NCI-H748 treated with DMSO at 0.1 percent for 48 hours (cell line): ENCODE measurements at regions not wholly inside any gene's neighbourhood (a gene's known extent, or its start where the extent isn't known, plus 50 kb on each side); places are given as distances from the start of the nearest gene placed in this dataset.
A peak's percentile ranks its signal among the peaks of the same experiment; 100 is the strongest.

Experiments
- DNase-seq: peaks from one replicate; lab custom pipeline; 2025; lab: John Stamatoyannopoulos, UW

DNA sequence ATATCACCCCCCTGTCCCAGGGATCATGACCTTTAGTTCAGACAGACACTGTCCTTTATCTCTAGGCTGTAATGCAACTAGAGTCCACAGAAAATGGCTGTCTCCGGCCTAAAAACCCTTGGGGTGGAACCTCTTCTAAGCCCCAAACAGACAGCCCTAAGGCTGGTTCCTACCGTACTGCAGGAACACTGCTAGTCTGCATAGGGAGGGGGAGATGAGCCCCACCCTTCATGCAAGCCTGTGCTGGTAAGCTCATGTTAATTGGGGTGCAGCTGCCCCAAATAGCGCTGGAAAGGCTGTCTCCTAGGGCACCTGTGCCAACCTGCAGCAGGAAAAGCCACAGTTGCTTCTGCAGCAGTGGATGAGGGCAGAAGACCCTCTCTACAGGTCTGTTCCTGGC, 252.1 kb upstream of the MDFIC2 start:
- DNase-seq, result no peak

DNA sequence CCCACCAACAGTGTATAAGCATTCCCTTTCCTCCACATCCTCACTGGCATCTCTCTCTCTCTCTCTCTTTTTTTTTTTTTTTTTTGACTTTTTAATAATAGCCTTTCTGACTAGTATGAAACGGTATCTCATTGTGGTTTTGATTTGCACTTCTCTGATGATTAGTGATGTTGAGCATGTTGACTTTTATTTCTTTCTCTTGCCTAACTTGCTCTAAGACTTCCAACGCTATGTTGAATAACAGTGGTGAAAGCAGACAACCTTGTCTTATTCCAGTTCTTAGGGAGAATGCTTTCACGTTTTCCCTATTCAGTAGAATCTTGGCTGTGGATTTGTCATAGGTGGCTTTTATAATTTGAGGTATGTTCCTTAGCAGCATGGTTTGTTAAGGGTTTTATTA, 249.4 kb upstream of the MDFIC2 start:
- no peak for DNase-seq

DNA sequence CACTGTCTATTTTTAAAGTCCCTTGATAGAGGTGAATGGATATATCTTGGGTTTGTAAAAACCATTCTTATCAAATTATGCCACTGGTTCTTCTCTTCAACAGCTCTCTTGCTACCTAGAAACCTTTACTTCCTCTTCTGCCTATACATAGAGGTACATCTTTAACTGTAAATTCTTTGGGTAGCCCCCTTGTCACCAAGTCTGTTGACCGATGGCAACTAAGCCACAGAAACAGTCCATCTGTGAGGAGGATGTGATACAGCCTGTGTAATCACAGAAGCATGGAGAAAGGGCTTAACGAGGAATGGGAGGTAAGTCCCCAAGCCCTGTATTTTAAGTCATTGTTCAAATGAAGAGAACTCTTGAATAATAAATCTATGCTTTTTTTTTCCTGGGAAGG, 246.5 kb upstream of the MDFIC2 start:
- no peak for DNase-seq

DNA sequence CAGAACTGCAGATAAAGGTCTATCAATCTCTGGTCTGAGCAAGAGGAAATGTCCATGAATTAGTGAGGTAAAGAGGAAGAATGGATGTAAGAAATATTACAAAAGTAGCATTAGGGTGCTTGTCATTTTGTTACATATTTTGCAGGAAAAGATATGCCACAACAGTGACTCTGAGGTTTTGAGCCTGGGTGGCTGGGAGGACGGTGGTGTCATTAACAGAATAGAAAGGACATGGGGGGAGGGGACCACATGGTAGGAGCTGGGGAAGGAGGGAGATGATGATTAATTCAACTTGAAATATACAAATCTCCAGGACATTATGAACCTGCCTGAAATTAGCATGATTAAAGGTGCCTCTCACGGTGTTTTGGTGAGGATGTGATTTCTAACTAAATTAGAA, 245.5 kb upstream of the MDFIC2 start:
- no peak for DNase-seq

DNA sequence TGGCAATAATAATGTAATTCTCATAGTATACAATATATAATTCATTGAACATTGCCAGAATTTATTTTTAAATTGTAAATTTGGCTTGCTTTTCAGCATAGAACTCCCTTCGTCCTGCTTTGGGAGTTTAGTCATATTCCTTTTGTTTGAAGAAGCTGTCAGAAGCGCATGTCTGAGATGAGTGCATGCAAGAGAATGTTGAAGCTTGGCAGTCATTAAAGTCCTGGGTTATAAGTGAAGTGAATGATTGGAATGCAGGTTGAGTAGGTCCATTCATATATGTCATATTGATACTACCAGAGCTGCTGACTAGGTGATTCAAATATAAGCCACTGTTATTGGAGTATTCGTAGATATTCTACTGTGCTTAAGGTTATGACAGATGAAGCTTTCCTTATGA, 243.6 kb upstream of the MDFIC2 start:
- no peak for DNase-seq

DNA sequence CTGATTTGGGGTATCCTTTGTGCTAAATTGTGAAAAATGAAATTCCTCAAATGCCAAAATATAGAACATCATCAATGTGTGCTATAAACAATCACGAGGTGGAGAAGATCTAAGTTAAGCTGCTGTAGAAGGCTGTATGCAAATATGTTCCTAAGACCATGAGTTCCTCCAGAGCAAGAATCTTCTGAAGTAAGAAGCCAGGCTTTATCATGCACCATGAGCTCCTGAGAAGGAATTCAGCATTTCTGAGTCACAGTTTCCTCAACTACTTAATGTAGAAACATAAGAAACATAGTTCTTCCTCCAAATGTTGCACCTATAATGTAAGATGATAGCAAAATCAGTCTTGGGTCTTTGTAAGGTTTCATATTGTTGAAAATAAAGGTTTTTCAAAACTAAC, 241.7 kb upstream of the MDFIC2 start:
- no peak for DNase-seq

DNA sequence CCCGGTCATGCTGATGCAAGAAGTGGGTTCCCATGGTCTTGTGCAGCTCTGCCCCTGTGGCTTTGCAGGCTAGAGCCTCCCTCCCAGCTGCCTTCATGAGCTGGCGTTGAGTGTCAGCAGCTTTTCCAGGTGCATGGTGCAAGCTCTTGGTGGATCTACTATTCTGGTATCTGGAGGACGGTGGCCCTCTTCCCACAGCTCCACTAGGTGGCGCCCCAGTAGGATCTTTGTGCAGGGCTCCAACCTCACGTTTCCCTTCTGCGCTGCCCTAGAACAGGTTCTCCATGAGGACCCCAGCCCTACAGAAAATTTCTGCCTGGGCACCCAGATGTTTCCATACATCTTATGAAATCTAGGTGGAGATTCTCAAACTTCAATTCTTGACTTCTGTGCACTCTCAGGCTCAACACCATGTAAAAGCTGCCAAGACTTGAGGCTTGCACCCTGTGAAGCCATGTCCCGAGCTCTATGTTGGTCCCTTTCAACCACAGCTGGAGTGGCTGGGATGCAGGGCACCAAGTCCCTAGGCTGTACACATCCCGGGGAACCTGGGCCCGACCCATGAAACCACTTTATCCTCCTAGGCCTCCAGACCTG, 238.4 kb upstream of the MDFIC2 start:
- peak; percentile 24 for DNase-seq

DNA sequence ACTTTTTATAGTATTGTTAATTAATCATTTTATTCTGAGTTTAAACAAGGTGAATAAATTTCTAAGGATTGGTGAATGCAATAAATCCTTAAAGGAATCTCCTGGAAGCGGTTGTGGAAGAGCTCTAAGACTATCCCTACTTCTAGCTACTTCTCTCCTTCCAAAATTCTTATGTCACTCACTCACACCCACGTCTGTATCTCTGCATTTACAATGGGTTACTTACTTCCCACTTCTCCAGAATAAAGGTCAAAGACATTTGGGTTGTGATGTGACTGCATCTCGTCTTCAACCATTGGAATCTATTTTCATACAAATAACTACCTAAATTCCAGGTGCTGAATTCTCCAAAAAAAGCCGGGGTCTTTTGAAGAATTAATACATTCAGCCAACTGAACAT, 234.2 kb upstream of the MDFIC2 start:
- DNase-seq, result no peak

DNA sequence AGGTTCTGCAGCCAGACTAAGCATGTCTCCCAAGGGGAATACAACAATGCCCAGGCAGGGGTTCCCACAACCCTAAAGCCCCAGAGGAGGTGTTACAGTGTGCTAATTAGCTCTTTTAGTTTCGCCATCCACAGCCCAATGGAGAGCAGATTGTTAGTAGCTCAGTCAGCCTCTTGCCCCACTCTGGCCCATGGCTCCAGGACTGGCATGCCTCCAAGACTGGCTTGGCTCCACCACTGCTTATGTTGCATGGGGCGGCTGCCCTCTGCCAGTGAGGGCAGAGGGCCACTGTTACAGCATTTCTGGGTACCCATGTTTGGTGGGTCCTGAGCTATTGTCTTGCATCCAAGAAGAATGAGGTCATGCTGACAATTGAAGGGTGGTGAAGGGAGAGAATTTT, 231.1 kb upstream of the MDFIC2 start:
- no peak for DNase-seq

DNA sequence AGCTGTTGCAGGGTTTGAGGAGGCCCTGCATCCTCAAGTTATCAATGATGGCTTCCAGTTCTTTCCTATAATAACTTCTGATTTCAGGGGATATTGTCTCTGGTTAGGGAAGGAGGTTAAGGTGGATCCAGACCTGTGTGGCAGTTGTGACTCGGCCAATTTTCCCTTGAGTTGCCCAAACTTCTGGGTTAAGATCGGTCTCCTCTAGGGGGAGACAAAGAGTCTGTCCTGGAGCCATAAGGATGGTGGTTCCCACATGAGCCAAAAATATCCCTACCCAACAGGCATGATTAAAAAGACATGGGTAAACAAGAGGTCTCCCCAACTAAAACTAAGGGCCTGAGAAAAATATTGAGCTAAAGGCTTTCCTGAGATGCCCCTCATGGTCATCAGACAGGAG, 227.5 kb upstream of the MDFIC2 start:
- DNase-seq, result no peak

DNA sequence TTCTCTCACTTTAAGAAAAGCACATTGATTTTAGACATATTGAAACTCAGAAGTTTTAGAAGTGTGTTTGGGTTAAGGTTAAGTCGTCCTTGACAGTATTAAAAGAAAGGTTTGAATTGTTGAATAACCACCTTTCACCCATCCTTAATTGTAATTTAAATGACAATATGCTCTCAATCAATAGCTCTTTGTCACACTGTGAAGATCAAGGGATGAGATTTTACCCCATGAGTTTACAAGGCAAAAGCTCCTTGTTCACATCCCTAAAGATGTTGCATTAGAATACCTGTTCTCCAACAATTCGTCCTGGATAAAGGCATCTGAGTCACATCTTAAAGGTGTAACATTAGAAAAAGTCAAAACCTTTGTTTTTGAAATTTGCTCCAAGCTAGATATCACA, 220.4 kb upstream of the MDFIC2 start:
- no peak for DNase-seq

DNA sequence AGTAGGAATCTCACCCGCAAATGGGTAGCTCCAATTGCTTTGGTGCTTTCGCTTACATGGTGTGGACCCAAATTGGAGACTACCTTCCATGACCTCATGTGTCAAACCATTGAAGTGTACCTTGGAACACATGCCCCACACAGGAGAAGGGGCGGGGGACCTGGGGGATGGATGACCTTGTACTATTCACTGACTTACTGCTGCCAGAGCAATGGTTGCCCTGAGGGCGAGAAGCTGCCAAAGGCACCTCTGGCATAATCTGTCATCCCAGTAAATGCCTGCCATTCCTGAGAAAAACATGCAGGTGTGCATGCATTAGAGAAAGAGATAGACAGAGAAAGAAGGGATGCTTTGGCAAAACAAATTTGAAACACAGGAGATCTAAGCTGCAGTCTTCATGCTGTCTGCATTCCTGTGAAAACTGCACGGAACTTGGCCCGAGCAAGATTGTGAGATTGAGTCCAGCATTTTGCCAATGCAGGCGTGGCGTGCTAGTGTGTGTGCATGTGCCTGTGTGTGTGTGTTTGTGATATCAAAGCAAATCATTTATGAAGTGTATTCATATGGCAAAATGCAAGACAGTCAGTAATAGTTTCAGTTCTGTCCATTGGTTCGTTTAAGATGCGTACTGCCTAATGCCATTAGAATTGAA, 219.5 kb upstream of the MDFIC2 start:
- no peak for DNase-seq

DNA sequence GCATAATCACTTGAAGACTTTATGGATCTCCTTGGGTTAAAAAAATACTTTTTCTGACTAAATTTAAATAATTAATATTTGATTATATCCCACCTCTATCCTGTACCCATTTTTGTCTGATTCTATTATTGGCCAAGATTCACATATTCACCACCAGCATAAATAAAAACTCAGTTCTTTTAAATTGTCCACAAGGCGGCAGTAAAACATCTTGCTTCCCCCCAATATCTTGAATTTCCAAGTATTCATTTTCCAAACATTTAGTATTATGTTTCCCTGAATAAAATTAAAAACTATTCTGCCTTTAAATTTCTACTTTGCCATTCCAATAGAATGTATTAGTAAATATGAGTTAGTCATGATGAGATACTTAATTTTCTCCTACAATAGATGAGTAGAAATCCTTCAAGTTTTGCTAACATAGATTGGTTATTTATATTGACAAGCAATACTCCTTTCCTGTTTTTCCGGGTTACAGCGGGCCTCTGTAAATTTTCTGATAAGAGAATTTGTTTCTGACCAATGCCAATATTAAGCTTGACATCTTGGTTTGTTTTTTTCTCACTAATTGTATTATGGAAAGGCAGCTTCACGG, 218.7 kb upstream of the MDFIC2 start:
- peak; percentile 10 for DNase-seq

DNA sequence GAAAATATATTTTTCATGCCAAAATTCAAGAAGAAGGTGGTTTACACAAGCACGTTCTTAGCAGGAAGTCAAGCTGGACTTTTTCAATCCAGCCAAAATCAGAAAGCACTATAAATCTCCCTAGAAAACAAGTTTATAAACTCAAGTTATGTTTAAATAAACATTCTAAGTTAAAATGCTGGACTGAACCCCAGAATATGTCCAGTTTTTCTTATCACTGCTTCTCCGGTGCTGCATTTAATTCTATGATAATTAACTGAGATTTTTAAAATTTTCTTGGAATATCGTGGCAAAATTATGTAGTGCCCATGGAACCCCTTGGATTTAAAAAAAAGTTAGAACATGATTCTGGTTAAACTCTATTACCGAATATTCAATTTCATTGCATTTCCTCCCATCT, 218.2 kb upstream of the MDFIC2 start:
- no peak for DNase-seq

DNA sequence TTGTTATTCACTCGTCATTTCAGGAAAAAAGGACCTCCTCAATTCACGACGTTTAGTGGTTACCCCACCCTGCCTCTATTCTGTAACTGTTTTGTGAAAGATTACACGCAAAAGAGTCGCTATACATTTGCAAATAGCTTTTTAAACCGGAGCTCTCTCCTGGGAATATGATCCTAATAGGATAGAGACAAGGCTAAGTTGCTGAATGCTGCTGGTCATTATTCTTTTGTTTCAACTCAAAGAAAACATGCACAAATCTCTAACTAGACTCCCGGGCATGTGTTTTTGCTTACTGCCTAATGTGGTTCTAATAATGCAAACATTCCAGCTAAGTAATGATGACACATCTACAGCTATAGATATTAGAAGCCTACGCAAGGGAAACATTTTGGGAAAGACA, 214.6 kb upstream of the MDFIC2 start:
- DNase-seq, result no peak

DNA sequence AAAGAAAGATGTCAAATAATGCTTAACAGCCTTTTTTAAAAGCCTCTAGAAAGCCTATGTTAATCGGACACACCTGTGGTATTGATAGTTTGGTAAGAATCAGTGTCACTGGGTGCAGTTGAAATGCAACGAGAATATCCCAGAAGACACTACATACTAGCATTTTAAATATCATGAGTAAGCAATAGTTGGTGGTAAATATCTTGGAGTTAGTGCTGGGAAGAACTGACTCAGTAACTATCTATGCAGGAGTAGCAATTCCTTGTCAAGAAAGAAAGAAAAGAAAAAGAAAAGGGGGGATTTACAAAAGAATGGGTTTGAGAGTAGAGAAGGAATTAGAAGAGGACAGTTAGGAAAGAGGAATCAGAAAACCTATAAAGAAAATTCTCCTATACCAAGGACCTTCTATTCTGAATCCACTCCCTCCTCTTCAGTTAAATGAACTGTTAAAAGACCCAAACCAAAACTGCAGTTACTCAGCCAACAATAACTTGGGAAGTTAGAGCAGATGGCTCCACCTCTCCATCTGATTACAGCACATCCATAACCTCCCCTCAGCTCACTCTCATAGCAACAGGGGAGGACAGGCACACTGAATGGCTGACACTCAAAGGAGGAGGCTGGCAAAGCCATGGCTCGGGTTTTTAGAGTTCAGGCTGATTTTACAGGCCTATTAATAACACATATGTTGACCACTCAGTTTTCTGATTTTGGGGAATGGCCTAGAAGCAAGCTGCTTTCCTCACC, 207.6 kb upstream of the MDFIC2 start:
- DNase-seq, result no peak

DNA sequence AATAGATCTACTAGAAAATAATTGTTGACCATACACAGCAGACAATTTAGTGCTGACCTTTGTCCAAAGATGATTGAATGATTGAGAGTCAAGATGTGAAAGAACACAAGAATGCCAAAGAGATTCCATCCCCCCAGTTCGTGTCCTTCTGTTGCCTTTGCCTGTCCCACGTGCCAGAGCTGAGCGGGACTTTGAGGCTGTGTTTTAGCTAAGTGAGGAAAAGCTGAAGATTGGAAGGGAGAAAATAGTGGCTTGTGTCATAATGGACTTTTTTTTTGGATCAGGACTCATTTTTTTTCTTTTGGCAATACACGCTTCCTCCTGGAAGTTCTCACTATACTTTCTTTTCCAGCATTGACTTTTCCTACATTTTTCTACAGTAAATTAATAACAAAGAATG, 206.6 kb upstream of the MDFIC2 start:
- DNase-seq, result no peak

DNA sequence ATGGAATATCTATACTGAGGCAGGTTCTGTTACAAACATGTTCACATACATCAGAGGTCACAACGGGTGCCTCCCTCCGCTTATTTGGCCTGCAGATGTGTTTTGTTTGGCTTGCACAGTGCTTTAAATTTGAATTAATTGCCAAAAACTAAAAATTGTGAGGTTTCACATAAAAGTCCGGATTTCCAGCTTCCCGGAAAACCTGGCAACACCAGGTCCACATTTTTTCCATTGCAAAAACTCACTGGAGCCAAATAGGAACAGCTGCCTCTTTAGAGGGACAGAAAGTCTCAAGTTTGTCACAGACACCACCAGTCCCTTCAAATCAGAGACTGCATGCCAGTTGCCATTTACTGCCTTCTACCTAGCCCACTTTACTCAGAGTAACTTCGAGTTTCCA, 205.9 kb upstream of the MDFIC2 start:
- DNase-seq, result no peak

DNA sequence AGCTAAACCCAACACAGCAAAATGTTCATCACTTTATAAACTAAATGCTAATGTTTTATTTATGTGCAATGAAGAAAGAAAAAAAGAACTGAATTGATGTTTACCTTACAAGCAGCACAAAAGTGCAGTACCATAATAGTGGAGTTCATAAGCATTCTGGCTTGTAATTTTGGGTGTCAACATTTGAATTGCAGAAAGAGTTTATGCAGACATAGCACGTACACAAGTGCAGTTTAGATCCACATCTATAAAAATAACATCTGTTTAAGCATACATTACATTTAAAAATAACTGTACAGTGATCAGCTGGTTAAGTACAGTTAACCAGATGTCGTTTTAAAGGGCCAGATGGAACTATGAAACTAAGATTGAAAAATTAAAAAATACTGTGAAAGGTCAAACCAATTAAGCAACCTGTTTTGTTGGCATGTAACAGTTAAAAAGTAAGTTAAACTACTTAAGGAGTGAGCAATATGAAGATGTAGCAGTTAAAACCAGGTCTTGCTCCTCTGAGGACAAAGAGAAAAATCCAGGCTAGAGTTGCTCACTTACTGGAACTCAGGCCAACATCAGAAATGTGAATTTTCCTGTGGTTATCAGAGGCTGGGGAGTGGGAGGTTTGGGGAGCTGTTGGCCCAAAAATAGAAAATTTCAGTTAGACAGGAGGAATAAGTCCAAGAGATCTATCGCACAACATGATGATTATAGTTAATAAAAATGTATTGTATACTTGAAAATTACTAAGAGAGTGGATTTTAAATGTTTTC, 204.9 kb upstream of the MDFIC2 start:
- no peak for DNase-seq

DNA sequence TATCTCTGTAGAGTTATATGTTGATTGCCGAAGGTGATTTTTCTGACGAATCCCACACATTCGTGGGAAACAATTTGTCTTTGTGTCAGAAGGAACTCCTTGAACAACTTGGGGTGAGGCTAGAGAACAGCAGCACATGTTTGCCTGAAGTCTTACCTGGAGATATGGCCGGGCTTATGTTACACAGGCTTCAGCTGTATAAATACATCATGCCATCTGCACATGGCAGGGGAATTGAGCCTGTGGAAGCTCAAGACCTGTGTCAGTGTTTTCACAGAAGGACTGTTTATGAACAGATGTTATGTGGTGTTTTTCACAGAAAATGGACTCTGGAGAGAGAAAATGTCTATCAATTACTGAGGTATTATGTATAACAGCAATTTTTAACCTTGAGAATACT, 203.6 kb upstream of the MDFIC2 start:
- DNase-seq, result no peak

DNA sequence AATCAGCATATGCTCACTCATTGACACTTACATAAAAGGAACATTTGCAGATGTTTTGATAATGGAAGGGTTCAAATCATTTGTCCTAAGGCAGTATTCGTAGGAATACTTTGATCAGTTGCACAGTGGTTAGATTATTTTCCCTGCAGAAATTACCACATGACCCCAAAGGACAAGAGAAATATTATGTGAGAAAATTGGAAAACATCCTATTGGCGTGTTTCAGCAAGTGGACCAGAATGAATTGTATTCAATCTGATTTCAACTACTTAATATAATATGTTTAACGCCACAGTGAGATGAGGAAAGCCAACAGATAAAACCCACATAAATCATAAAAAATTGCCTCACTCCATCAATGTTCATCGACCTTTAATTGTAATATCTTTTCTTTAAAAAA, 195.0 kb upstream of the MDFIC2 start:
- DNase-seq, result no peak

DNA sequence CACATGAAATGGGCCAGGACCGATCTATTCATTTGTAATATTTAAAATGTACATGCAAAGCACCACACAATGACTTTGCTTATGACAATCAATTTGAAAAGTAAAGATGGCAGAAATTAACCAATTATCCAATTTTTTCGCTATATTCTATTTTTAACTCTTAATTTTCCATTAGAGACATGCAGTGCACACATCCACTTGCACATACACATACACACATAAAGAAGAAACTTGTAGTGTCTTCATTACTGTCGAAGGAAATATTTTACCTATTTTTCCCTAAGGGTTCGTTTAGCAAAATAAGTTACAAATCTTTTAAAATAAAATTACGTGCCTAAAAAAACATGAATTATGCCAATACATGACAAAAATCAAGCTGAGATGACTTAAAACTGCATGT, 194.3 kb upstream of the MDFIC2 start:
- no peak for DNase-seq

DNA sequence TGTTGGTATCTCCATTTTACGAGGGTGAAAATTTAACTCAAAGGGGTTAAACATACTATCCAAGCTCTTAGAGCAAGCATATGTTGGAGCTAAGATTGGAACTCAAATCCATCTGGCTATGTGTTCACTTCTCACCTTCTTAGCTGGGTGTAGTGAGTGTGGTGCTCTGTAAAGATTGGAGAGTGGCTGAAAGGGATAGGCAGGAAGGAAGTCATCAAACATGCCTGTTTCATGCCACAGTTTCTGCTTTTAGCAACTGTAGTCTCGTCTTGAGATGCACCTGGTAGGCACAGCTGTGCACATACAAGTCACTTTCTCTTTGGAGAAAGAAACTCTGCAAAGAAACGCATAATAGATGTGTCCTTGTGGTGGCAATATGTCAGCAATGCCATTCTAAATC, 189.1 kb upstream of the MDFIC2 start:
- DNase-seq, result no peak
